Bone marrow (tissue), 2 donors: ENCODE measurements at regions not wholly inside any gene's neighbourhood (a gene's known extent, or its start where the extent isn't known, plus 50 kb on each side); places are given as distances from the start of the nearest gene placed in this dataset.
A peak's percentile ranks its signal among the peaks of the same experiment; 100 is the strongest.

Experiments
- DNase-seq, 2 donors: peaks; one replicate each; lab custom pipeline; 2025; lab: John Stamatoyannopoulos, UW

DNA sequence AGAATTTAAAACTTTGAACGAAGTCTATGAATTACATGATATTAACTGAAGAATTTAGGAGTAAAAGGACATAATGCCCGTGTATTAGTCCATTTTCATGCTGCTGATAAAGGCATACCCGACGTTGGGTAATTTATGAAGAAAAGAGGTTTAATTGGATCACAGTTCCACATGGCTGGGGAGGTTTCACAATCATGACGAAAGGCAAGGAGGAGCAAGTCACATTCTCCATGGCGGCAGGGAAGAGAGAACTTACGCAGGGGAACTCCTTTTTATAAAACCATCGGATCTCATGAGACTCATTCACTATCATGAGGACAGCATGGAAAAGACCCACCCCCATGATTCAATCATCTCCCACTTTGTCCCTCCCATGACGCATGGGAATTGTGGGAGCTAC is 210.6 kb downstream of the CD83 start:
- DNase-seq, result no peak

GRCh38 chr6:14333556-14334305 is 216.2 kb downstream of the CD83 start:
- DNase-seq, result no peak

DNA sequence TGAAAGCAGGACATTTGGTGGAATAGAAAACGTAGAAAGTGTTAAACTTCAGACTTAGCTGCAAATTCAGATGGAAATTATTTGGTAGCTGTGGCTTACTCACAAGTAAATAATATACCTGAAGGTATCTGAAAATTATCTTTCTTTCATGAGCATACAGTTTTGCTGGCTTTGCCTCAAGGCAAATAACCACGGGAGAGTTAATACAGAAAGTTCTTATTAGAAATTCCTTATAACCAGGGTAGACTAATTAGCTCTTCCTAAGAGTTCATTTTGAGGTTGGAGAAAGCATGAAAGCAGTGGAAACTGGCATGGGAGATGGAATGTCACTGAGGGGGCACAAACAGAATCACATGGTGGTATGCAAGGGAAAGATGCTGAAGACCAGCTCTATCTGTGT is 217.5 kb downstream of the CD83 start:
- DNase-seq, result no peak

DNA sequence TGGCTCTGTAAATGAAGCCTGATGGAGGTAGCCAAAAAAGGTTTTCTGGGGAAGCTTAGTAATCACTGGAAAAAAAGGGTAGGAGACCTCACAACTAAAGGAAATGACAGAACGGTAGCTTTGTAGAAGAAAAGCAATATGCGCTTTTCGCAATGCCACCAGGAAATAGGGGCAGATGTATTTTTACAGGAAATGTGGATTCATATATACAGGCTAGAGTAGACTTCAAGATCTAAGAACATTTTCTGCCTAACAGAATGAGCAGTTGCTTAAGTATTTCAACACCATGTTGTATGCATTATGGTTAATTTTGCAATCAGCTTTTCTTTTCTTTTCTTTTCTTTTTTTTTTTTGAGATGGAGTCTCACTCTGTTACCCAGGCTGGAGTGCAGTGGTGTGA is 219.6 kb downstream of the CD83 start:
- peak in 1 of 2 donors; percentile 58 for DNase-seq

GRCh38 chr6:14339172-14339571 is 221.6 kb downstream of the CD83 start:
- DNase-seq, result no peak

DNA sequence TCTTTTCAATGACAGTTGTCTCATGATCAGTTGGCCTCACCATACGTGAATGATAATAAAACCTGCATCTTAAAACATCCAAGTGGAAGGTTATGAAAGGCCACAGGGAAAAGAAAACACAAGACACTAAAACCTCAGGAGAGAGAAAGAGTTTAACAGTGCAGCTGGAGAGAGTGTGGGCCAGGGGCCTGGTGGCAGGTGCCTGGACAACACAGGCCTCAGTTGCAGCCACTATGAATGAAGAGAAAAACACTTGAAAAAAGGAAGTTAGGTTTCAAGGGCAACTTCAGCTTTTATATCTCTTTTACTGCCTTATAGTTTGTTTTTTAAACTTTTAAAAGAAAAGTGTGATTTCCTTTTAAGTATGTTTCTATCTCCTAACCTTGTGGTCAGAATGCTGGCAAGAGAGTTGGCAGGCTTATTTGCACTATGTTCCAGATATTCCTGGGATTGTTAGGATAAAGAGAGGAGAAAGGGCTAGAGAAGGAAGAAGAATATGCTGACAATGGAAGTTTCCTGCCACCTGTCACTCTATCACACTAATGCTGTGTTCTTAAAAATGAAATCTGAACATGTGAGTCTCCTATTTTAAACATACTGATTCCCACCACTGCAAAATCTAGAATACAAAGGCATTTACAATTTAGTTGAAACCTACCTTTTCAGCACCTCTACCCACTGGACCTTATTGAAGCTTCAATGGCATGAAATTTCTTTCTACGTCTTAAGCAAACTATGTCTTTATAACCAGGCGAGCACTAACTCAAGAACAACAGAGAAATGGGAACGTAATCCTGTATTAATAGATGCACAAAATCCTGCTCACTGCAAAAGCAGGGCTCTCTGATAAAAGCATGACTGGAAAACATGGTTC is 222.4 kb downstream of the CD83 start:
- DNase-seq, result no peak

DNA sequence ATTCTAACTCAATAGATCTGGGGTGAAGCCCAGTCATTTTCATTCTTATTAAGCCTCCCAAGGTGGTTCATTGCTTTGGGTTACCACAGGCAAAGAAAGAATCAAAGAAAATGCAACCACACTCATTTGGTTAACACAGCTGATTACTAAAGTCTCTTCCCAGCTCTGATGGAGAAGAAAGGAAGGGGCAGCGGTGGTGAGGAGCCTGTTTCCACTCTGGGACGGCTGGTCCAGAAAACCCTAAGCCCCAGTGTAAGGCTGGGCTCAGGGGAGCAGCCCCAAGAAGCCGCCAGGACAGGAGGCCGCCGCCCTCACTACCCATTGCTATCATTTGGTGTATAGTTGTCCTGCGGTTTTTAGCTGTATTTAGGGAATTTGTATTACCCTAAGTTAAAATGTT is 226.9 kb downstream of the CD83 start:
- no peak for DNase-seq

DNA sequence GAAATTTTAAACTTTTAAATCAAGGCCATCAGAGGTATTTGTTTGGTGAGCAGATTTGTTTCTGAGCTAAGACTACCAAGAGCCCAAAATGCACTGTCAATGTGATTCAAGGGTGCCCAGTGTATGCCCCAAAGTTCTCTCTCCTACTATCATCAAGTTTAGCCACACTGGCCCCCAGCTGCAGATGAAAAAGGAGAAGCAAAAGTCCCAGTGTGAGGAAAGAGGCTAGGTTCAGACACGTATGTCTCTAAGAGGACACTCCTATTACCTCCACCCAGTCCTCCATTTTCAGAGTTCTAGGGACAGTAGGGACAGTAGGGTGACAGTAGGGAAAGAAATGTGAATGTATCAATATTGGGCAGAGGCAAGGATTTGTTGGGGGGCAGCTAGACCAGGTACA is 230.8 kb downstream of the CD83 start:
- no peak for DNase-seq

GRCh38 chr6:14349507-14349906 is 231.9 kb downstream of the CD83 start:
- DNase-seq, result no peak

DNA sequence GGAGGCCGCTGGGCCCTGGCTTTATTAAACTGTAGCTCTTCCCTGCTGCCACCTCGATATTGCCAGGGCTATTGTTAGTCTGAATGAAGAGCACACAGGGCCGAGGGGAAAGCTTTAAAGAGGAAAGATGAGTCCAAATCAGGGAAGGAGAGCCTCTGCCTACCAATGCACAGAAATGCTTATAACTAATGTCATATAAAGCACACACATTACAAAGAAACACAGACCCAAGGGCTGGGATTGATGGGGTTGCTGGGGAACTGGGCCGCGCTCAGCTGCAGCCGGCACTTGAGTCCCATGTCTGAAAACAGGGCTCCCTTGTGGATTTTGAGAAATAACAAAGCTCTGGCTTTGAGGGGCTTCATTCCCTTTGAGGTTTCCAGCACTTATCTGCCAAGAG is 232.6 kb downstream of the CD83 start:
- no peak for DNase-seq

DNA sequence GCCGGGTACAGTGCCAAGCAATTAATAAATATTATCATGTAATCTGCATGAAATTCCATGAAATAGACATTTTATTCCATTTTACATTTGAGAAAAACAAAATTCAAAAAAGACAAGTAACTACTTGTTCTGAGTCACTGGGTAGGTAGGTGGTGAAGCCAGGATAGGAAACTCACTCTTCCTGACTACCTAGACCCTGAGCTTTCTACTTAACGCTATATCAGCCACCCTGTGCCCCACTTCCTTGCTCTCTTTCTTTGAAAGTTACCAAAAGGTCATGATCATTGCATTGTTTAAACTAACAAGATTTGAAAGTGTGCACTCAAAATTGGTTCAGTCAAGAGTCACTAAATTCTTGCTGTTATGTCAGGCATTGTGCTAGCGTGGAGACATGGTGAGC is 235.7 kb downstream of the CD83 start:
- no peak for DNase-seq

DNA sequence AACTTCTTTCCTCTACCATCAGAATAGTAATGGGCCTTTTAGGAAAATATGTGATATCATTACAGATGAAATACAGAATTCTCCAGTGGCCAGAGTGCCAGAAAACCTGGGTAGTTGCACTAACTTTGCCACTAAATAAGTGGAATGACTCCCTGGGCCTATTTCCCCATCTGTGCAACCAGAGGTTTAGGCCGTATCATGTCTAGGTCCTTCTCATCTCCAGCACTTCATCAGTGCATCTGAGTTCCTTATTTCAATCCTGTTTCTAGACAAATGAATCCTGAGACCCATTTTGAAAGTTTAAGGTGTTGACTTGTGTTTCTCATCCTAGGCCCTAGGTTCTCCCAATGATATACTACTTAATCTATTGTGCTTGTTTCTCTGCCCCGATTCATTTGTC is 236.2 kb downstream of the CD83 start:
- DNase-seq, result no peak

GRCh38 chr6:14354919-14355572 is 237.5 kb downstream of the CD83 start:
- peak; percentile 36 to 76 for DNase-seq

DNA sequence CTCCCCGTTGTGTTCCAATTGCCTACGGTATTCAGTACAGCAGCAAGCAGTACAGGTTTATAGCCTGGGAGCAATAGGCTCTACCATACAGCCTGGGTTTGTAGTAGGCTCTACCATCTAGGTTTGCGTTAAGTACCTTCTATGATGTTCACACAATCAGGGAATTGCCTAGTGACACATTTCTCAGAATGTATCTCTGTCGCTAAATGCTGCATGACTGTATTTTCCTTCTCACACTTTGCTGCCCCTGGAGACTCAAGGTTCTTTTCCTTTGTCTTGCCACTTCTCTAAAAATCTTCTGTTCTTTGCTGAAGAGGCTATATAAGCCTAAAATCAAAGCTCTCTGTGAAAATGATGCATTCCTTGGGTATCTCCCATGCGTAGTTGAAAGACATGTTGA is 241.9 kb downstream of the CD83 start:
- no peak for DNase-seq

- no peak for DNase-seq
Measured at GRCh38 chr6:14360565-14360964, 243.0 kb downstream of the CD83 start.

DNA sequence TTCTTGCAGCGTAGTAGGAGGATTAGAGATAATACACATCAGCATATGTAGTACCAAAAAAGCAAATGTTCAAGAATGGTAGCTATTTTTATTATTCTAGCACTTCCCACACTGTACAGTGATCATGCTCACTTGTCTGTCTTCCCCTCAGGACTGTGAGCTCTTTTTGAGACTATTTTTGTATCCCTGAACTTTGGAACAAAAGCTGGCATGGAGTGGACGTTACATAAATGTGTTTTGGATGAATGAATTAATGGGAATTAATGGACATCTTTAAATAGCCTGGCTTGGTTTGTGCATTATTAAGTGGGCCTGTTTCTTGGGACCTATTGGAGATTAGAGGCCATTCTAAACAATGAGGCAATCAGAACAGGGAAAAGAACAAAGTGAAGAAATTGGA is 243.7 kb downstream of the CD83 start:
- no peak for DNase-seq

DNA sequence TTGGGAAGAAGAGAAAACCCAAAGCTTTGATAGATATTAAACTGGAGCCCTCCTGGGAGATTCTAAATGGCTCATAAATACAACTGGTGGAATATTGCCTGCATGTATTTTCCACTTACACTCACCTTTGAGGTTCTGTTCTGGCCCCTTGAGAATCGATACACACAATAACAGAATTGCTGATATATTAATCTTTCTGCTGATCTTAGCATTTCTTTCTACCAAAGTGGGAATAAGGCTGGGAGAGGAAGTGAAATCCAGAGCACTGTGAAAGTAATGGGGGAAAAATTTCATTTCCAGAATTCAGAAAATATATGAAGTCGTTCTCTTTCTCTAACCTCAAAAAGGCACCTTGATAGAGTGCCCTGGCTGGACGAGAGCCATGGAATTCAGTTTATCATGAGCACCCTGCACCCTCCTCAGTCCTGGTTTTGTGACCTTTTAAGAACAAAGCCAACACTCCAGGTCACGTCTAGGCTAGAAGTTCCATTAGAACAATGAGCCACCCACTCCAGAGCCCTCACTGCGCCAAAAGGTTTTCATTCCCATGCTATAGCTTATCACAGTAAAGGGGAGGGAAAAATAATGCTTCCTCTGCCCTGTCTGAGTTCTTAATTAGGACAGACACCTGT is 244.5 kb downstream of the CD83 start:
- no peak for DNase-seq

GRCh38 chr6:14364370-14364769 is 246.8 kb downstream of the CD83 start:
- no peak for DNase-seq

GRCh38 chr6:14365393-14365792 is 247.8 kb downstream of the CD83 start:
- DNase-seq, result no peak

- no peak for DNase-seq
Measured at GRCh38 chr6:14366315-14366714, 248.7 kb downstream of the CD83 start.

- DNase-seq, result no peak
Measured at GRCh38 chr6:14366872-14367271, 249.3 kb downstream of the CD83 start.

- no peak for DNase-seq
Measured at GRCh38 chr6:14367296-14367695, 249.7 kb downstream of the CD83 start.
